ENCODE measurements at regions not wholly inside any gene's neighbourhood (a gene's known extent, or its start where the extent isn't known, plus 50 kb on each side); places are given as distances from the start of the nearest gene placed in this dataset.

GRCh38 chr12:23099604-23100003, 474.6 kb downstream of the ETNK1 start (continued):
- TF ChIP-seq ZNF687 (IDR thresholded peaks at IDR 0.05): no peak
- TF ChIP-seq SMC3 (IDR thresholded peaks at IDR 0.05; ENCODE audit: borderline replicate concordance, low read length): no peak
- TF ChIP-seq YY1 (IDR thresholded peaks at IDR 0.05; ENCODE audit: low read depth, low read length): no peak
- no peak for TF ChIP-seq MAX (IDR thresholded peaks at IDR 0.05; ENCODE audit: low read depth, low read length)
- TF ChIP-seq SRF (IDR thresholded peaks at IDR 0.05; ENCODE audit: low read depth in 2 of 2, low read length in 2 of 2): no peak
- no peak for TF ChIP-seq ZBTB40 (IDR thresholded peaks at IDR 0.05; ENCODE audit: borderline replicate concordance)
- TF ChIP-seq FOS (IDR thresholded peaks at IDR 0.05; ENCODE audit: borderline replicate concordance, extremely low read depth, insufficient read length): no peak
- no peak for TF ChIP-seq PBX3 (IDR thresholded peaks at IDR 0.05; ENCODE audit: insufficient replicate concordance, low read depth, low read length)
- TF ChIP-seq TCF7 (IDR thresholded peaks at IDR 0.05; ENCODE audit: borderline replicate concordance): no peak
- no peak for TF ChIP-seq CHD1 (IDR thresholded peaks at IDR 0.05; ENCODE audit: low read depth, low read length)
- no peak for TF ChIP-seq EED (IDR thresholded peaks at IDR 0.05; ENCODE audit: low read depth)
